ENCODE measurements at regions not wholly inside any gene's neighbourhood (a gene's known extent, or its start where the extent isn't known, plus 50 kb on each side); places are given as distances from the start of the nearest gene placed in this dataset.

DNA sequence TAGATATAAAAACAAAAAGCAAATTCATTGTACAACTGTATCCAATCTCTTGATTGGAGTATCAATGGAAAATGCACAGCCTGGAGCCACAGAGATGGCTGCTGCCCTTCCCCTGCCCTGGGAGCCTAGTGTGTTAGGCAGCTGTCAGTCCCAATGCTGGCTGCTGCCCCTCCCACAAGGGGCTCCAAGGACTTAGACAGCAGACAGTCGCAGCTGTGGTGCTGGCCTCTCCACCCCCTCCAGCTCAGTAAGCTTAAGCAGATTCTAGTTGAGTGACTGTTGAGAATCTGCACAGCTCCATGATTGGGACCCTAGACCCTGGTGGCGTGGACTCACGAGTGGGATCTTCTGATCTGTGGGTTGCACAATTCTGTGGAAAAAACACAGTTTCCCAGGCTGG, 1511.2 kb downstream of the FAM181B start:
- Mint-ChIP-seq H3K4me3 (no peak overlapping the region), H3K27ac (no peak overlapping the region), H3K36me3 (ENCODE audit: low read depth) (no peaks in the 10 kb centered on the region), H3K27me3 (ENCODE audit: low read depth, poor library complexity) (peaks cover 3% of the 10 kb centered on the region), H3K4me1 (no peaks in the 10 kb centered on the region), H3K9me3 (no peaks in the 10 kb centered on the region)
- no peak for DNase-seq
- TF ChIP-seq, protein P1, sequence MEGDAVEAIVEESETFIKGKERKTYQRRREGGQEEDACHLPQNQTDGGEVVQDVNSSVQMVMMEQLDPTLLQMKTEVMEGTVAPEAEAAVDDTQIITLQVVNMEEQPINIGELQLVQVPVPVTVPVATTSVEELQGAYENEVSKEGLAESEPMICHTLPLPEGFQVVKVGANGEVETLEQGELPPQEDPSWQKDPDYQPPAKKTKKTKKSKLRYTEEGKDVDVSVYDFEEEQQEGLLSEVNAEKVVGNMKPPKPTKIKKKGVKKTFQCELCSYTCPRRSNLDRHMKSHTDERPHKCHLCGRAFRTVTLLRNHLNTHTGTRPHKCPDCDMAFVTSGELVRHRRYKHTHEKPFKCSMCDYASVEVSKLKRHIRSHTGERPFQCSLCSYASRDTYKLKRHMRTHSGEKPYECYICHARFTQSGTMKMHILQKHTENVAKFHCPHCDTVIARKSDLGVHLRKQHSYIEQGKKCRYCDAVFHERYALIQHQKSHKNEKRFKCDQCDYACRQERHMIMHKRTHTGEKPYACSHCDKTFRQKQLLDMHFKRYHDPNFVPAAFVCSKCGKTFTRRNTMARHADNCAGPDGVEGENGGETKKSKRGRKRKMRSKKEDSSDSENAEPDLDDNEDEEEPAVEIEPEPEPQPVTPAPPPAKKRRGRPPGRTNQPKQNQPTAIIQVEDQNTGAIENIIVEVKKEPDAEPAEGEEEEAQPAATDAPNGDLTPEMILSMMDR (IDR thresholded peaks at IDR 0.05): no peak

DNA sequence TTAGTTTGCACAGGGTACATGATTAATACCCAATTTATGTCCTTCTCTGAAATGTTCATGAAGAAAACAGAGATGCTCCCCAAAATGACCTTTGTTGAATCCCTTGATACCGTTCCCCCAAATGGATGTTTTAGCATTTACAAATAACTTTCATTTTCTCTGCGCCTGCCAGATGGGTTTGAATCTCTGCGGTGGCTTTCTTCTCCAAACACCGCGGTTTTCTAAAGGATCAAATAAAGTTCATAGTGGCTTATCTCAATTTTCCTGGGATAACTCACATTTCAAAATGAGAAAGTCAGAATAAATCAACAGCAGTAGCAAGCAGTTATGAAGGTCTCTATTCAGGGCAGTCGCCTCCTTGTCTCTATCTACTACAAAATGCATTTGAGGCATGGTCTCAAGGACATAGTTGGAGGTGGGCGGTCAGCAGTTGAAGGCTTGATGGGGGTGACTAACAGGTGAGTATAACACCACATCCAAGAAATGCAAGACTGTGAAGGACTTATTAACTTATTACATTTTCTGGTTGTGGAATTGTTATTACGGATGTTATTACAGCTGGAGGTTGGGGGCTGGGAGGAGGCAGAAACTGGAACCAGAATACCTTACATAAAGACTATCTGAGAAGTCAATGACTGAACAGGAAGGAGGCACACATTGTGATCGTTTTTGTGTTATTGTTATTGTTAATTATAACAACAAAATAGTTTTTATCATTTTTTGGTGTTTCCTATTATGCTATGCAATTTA, 1513.3 kb downstream of the FAM181B start:
- Mint-ChIP-seq H3K9me3 (no peaks in the 10 kb centered on the region), H3K27ac (no peak overlapping the region), H3K36me3 (ENCODE audit: low read depth) (no peaks in the 10 kb centered on the region), H3K4me3 (no peak overlapping the region), H3K27me3 (ENCODE audit: low read depth, poor library complexity) (peaks cover 3% of the 10 kb centered on the region), H3K4me1 (no peaks in the 10 kb centered on the region)
- no peak for DNase-seq
- TF ChIP-seq, protein P1 (IDR thresholded peaks at IDR 0.05): no peak

DNA sequence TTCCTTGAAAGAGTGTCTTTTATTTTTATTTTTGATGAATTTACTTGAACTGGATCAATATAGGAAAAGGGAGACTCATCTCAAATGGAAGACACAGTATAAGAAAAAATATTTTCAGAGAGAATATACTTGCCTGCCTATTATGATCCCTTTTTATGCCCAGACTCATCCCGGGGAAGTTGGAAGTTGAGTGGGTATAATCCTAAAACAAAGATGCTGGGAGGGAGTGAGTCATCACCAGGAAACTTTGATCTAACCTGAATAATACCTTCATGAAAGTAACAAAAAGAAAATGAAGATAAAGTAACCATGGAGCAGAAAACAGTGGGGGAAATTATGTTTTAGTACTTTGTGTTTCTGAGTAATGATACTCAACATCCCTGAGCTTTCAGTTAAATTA, 1514.0 kb downstream of the FAM181B start:
- H3K27ac Mint-ChIP-seq: no peak overlapping the region
- TF ChIP-seq, protein P1 (IDR thresholded peaks at IDR 0.05): no peak

DNA sequence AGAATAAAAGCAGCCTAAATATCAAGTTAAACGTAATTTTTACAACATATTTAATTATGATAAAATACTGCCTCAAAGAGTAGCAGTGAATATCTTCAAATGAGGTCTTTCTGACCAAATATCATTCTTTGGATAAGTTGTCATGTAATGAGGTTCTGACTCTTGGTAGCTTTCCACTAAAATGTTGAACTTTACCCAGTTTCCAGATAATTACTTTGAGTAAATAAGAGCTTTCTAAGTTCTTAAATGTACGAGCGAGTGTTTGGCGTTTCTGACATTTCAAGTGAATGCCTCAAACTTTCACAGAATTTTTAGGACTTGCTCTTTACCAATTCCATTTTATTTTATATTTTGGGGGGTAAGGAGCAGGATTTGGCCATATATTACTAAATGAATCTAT, 1515.2 kb downstream of the FAM181B start:
- H3K27me3 Mint-ChIP-seq (ENCODE audit: low read depth, poor library complexity): peaks cover 3% of the 10 kb centered on the region
- TF ChIP-seq, protein P1 (IDR thresholded peaks at IDR 0.05): no peak
- no peaks in the 10 kb centered on the region for H3K36me3 Mint-ChIP-seq (ENCODE audit: low read depth)
- H3K9me3 Mint-ChIP-seq: peaks cover 8% of the 10 kb centered on the region
- no peak overlapping the region for H3K4me3 Mint-ChIP-seq
- H3K27ac Mint-ChIP-seq: no peak overlapping the region
- H3K4me1 Mint-ChIP-seq: no peaks in the 10 kb centered on the region
- no peak for DNase-seq

More for the DNA sequence above, 1514.0 kb downstream of the FAM181B start:
- H3K9me3 Mint-ChIP-seq: peaks cover 4% of the 10 kb centered on the region
- no peak for DNase-seq
- H3K4me1 Mint-ChIP-seq: no peaks in the 10 kb centered on the region
- H3K36me3 Mint-ChIP-seq (ENCODE audit: low read depth): no peaks in the 10 kb centered on the region
- no peak overlapping the region for H3K4me3 Mint-ChIP-seq
- H3K27me3 Mint-ChIP-seq (ENCODE audit: low read depth, poor library complexity): peaks cover 3% of the 10 kb centered on the region

DNA sequence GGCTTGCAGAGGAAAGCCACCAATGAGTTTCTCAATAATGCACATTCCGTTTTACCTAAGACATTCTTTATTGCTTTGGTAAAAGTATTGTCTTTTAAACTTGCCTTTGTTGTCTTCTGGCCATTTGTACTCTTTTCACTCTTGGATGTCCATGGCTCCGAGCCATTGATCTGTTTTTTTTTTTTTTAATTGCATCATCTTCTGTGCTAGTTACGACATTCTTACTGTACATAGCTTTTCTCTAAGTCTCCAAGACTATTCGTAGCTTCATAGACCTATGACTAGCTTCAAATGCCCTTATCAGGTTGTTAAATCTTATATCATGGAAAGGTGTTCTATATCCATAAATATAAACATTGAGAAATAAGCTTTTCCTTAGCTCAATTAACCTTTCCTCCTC, 1522.6 kb downstream of the FAM181B start:
- H3K9me3 Mint-ChIP-seq: peaks cover 29% of the 10 kb centered on the region
- H3K36me3 Mint-ChIP-seq (ENCODE audit: low read depth): no peaks in the 10 kb centered on the region
- DNase-seq: no peak
- H3K4me1 Mint-ChIP-seq: no peaks in the 10 kb centered on the region
- H3K27ac Mint-ChIP-seq: no peak overlapping the region
- peaks cover 7% of the 10 kb centered on the region for H3K27me3 Mint-ChIP-seq (ENCODE audit: low read depth, poor library complexity)
- no peak overlapping the region for H3K4me3 Mint-ChIP-seq
- TF ChIP-seq, protein P1 (IDR thresholded peaks at IDR 0.05): no peak

Measured in nephron progenitor cell (in vitro differentiated cells).